ENCODE measurements at regions not wholly inside any gene's neighbourhood (a gene's known extent, or its start where the extent isn't known, plus 50 kb on each side); places are given as distances from the start of the nearest gene placed in this dataset.

DNA sequence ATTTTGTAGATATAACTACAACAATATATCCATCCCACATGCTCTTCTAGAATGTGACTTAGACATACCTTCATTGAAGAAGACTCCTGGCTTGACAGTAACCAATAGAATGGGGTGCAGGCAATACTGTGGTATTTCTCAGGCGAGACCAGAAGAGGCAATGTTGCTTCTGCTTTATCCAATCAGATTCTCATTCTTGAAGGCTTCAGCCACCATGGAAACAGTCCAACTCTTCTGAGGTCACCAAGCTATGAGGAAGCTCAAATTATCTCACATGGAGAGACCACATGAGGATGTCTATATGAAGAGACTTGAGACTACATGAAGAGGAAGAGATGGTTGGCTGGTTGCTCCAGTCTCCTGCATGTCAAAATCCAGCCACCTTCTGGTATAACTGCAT, 469.9 kb downstream of the PCDH10 start:
- no peak for TF ChIP-seq POLR2A (IDR thresholded peaks at IDR 0.05; ENCODE audit: low read length)
- no peak for TF ChIP-seq GATA1 (IDR thresholded peaks at IDR 0.05; ENCODE audit: low read depth, low read length)
